ENCODE measurements at regions not wholly inside any gene's neighbourhood (a gene's known extent, or its start where the extent isn't known, plus 50 kb on each side); places are given as distances from the start of the nearest gene placed in this dataset.

DNA sequence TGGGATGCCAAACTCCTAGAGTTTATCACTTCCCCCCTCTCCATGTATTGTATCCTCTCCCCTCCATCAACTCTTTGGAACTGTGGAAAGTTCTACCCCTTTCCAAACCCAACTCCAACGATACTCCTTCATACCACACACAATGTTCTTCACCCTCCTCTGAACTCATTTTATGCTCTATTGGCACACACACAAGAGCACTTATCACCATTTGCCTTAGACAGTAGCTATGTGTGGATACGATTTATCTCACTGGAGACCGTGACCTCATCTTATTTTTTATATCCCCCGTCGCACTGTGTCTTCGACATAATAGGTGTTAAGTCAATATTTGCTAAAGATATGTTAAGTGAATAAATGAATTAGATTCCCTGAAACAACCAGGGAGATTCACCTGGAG is 316.5 kb upstream of the PROK2 start:
- intact Hi-C loops (cut with DNase I): no loop called here
- H3K27ac ChIP-seq (replicated peaks in 1 of 4): no peak overlapping the region
- no peaks in the 10 kb centered on the region for H3K27me3 ChIP-seq
- WGBS: 80% methylated on average over 6 of the region's 6 CpGs
- no peak for TF ChIP-seq EP300 (IDR thresholded peaks at IDR 0.05)
- no peak for TF ChIP-seq POLR2AphosphoS5 (IDR thresholded peaks at IDR 0.05)
- no peak for TF ChIP-seq POLR2A (IDR thresholded peaks at IDR 0.05; ENCODE audit: low read depth)
- TF ChIP-seq, protein P1, sequence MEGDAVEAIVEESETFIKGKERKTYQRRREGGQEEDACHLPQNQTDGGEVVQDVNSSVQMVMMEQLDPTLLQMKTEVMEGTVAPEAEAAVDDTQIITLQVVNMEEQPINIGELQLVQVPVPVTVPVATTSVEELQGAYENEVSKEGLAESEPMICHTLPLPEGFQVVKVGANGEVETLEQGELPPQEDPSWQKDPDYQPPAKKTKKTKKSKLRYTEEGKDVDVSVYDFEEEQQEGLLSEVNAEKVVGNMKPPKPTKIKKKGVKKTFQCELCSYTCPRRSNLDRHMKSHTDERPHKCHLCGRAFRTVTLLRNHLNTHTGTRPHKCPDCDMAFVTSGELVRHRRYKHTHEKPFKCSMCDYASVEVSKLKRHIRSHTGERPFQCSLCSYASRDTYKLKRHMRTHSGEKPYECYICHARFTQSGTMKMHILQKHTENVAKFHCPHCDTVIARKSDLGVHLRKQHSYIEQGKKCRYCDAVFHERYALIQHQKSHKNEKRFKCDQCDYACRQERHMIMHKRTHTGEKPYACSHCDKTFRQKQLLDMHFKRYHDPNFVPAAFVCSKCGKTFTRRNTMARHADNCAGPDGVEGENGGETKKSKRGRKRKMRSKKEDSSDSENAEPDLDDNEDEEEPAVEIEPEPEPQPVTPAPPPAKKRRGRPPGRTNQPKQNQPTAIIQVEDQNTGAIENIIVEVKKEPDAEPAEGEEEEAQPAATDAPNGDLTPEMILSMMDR (IDR thresholded peaks at IDR 0.05): no peak
- no peaks in the 10 kb centered on the region for H3K9me3 ChIP-seq
- H3K4me3 ChIP-seq: no peak overlapping the region
- peaks cover 17 to 28% (median 20%) of the 10 kb centered on the region in 4 donors for H3K4me1 ChIP-seq
- no peak for DNase-seq (ENCODE audit: extremely low spot score)
- H3K36me3 ChIP-seq: no peaks in the 10 kb centered on the region

DNA sequence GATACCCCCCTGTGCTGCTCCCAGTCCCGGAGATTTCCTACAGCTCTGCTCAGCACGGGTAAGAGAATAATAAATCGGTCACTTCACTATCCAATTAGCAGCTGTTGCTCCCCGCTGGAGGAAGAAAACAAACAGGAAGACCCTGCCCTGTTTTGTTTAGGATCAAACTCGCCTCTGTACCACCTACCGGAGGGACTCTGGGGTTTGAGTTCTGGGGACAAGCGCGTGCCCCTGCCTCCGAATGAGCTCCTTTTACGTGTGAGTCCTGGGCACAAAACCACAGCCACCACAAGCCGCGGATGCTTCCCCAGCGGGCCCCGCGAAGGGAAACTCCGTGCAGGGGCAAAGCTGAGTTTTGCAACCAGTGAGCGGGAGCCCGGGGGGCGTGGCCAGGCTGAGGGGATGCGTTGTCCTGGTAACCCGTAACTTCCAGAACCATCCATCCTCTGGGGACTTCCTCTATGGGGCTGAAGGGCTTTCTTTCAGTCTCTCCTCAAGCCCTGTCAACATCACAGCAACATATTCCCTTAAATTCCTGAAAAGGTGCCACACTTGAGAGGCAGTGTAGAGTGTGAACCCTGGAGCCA is 315.7 kb upstream of the PROK2 start:
- peak; percentile 94 for DNase-seq (ENCODE audit: extremely low spot score)
- H3K4me3 ChIP-seq: peak overlapping the region; percentile 33 to 54 (median 44)
- no peaks in the 10 kb centered on the region for H3K9me3 ChIP-seq
- intact Hi-C loops (cut with DNase I): no loop called here
- WGBS: 13% methylated on average over 6 of the region's 21 CpGs
- H3K4me1 ChIP-seq: peaks cover 17 to 28% (median 21%) of the 10 kb centered on the region in 4 donors
- H3K27me3 ChIP-seq: no peaks in the 10 kb centered on the region
- H3K27ac ChIP-seq (replicated peaks in 1 of 4): peak overlapping the region in 1 of 4 donors; percentile 32
- TF ChIP-seq EP300 (IDR thresholded peaks at IDR 0.05): no peak
- TF ChIP-seq, protein P1 (IDR thresholded peaks at IDR 0.05): no peak
- peak in 1 of 2 donors; percentile 49 for TF ChIP-seq POLR2AphosphoS5 (IDR thresholded peaks at IDR 0.05)
- H3K36me3 ChIP-seq: no peaks in the 10 kb centered on the region

DNA sequence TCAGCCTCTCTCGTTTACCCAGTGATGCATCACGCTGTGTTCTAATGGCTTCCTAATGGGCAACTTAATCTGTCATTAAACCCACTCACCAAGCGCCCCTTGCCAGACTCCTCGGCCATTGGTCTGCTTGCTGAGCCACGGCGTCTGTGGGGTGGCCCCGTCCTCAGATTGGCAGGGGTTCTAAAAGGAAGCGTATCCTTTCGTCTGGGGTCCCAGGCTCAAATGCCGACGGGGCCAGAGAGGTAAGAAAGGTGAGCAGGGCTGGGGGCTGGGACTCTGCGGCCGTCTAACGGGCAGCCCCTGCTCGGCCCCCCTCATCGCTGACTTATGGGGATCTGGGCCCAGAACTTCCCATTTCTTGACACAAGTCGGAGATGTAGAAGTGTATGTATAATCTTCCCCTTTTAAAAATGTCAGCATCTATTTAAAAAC is 315.1 kb upstream of the PROK2 start:
- no peaks in the 10 kb centered on the region for H3K27me3 ChIP-seq
- H3K27ac ChIP-seq (replicated peaks in 1 of 4): peak overlapping the region in 1 of 4 donors; percentile 32
- peak overlapping the region; percentile 33 to 54 (median 44) for H3K4me3 ChIP-seq
- H3K4me1 ChIP-seq: peaks cover 17 to 32% (median 23%) of the 10 kb centered on the region in 4 donors
- H3K9me3 ChIP-seq: no peaks in the 10 kb centered on the region
- intact Hi-C loops (cut with DNase I): no loop called here
- DNase-seq (ENCODE audit: extremely low spot score): no peak
- no peaks in the 10 kb centered on the region for H3K36me3 ChIP-seq
- TF ChIP-seq POLR2AphosphoS5 (IDR thresholded peaks at IDR 0.05) (no peak), POLR2A (IDR thresholded peaks at IDR 0.05; ENCODE audit: low read depth) (no peak)
- WGBS: 62% methylated on average over 17 of the region's 17 CpGs

DNA sequence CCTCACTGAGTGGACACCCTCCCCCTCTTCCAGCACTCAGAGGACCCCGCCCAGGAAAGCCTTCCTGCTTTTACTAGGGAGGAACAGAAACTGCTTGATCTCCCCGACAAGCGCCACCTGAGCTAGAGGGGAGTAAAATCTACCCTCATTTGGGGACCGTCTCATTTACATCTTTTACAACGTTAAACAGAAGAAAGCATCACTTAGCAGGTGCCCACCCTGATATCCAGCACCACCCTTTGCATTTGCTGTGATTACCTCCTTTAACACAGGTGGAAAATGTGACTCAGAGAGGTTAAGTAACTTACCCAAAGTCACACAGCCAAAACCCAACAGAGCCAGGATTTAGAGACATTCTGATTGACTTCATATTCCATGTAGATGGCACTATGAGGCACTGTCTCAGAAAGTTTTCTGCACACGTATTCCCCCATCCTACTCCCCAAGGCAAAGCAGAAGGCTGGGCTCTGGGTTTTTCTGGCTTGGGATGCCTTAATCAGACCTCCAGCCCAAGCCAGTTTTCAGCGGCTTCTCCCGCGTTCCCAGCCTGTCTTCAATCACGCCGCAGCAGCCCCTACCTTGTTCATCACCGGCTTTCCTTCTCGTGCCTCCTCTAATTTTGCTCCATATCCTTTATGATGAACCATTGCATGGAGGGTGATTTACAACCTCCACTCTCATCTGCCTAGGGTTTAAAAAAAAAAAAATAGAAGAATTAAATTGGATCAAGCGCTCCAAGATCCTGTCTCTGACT is 314.6 kb upstream of the PROK2 start:
- Histone ChIP-seq H3K36me3 (no peaks in the 10 kb centered on the region), H3K9me3 (no peaks in the 10 kb centered on the region), H3K4me1 (peaks cover 17 to 32% (median 23%) of the 10 kb centered on the region in 4 donors), H3K27me3 (no peaks in the 10 kb centered on the region), H3K4me3 (no peak overlapping the region), H3K27ac (replicated peaks in 1 of 4) (no peak overlapping the region)
- TF ChIP-seq POLR2A (IDR thresholded peaks at IDR 0.05; ENCODE audit: low read depth): no peak
- TF ChIP-seq, protein P1 (IDR thresholded peaks at IDR 0.05): no peak
- no peak for TF ChIP-seq POLR2AphosphoS5 (IDR thresholded peaks at IDR 0.05)
- TF ChIP-seq EP300 (IDR thresholded peaks at IDR 0.05): no peak
- intact Hi-C loops (cut with DNase I): no loop called here
- WGBS: 81% methylated on average over 14 of the region's 14 CpGs
- no peak for DNase-seq (ENCODE audit: extremely low spot score)

DNA sequence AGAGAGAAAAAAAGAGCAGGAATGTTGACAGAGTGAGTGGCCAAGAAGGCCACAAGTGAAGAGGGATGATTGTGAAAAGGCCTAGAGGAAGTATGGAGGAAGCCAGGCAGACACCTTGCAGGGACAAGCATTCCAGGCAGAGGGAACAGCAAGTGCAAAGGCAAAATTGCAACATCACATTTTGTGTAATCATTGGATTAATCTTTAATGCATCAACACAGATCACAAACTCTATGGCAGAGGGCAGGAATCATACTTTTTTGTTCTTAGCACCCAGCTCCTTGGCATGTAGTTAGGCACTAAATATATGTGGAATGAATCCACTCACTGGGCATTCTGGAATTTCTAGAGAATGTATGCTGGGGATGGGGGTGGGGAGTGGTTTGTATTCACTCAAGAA is 312.1 kb upstream of the PROK2 start:
- no peak for TF ChIP-seq POLR2AphosphoS5 (IDR thresholded peaks at IDR 0.05)
- TF ChIP-seq, protein P1 (IDR thresholded peaks at IDR 0.05): no peak
- TF ChIP-seq POLR2A (IDR thresholded peaks at IDR 0.05; ENCODE audit: low read depth): no peak
- TF ChIP-seq EP300 (IDR thresholded peaks at IDR 0.05): no peak
- H3K27me3 ChIP-seq: no peaks in the 10 kb centered on the region
- H3K27ac ChIP-seq (replicated peaks in 1 of 4): no peak overlapping the region
- intact Hi-C loops (cut with DNase I): no loop called here
- H3K9me3 ChIP-seq: no peaks in the 10 kb centered on the region
- DNase-seq (ENCODE audit: extremely low spot score): no peak
- no peak overlapping the region for H3K4me3 ChIP-seq
- H3K36me3 ChIP-seq: no peaks in the 10 kb centered on the region
- peaks cover 17 to 28% (median 23%) of the 10 kb centered on the region in 4 donors for H3K4me1 ChIP-seq

Measured in esophagus muscularis mucosa (tissue), 4 donors.